ENCODE measurements at regions not wholly inside any gene's neighbourhood (a gene's known extent, or its start where the extent isn't known, plus 50 kb on each side); places are given as distances from the start of the nearest gene placed in this dataset.

GRCh38 chr11:26030399-26030798 lies 301.5 kb upstream of the ANO3 start:
- H3K27me3 ChIP-seq (ENCODE audit: control insufficient read depth, insufficient read depth, low read length): no peaks in the 10 kb centered on the region
- H3K4me3 ChIP-seq (ENCODE audit: low read depth, low read length): no peak overlapping the region
- ChIA-PET CTCF (no interaction called here), POLR2A (no interaction called here)
- TF ChIP-seq CTCF (IDR thresholded peaks at IDR 0.05; ENCODE audit: insufficient read depth, low read depth, low read length): no peak
- no peak for DNase-seq (ENCODE audit: low read depth)
- no peaks in the 10 kb centered on the region for H3K36me3 ChIP-seq (ENCODE audit: control insufficient read depth, insufficient read depth, low read length)

- Histone ChIP-seq H3K4me3 (ENCODE audit: low read depth, low read length) (no peak overlapping the region), H3K27me3 (ENCODE audit: control insufficient read depth, insufficient read depth, low read length) (no peaks in the 10 kb centered on the region), H3K36me3 (ENCODE audit: control insufficient read depth, insufficient read depth, low read length) (no peaks in the 10 kb centered on the region)
- no peak for DNase-seq (ENCODE audit: low read depth)
- ChIA-PET POLR2A (no interaction called here), CTCF (no interaction called here)
- no peak for TF ChIP-seq CTCF (IDR thresholded peaks at IDR 0.05; ENCODE audit: insufficient read depth, low read depth, low read length)
Measured at GRCh38 chr11:26032241-26032640, 299.7 kb upstream of the ANO3 start.

- ChIA-PET POLR2A (no interaction called here), CTCF (interaction anchor here (0.9 to 1.4 kb wide), 2 partner anchors 13 to 26 kb away, joined by 3 read pairs; no protein-coding TSS in a partner anchor)
- H3K27me3 ChIP-seq (ENCODE audit: control insufficient read depth, insufficient read depth, low read length): no peaks in the 10 kb centered on the region
- no peak overlapping the region for H3K4me3 ChIP-seq (ENCODE audit: low read depth, low read length)
- DNase-seq (ENCODE audit: low read depth): no peak
- TF ChIP-seq CTCF (IDR thresholded peaks at IDR 0.05; ENCODE audit: insufficient read depth, low read depth, low read length): no peak
- H3K36me3 ChIP-seq (ENCODE audit: control insufficient read depth, insufficient read depth, low read length): no peaks in the 10 kb centered on the region
Measured at GRCh38 chr11:26035696-26036095, 296.2 kb upstream of the ANO3 start.

- no peak for DNase-seq (ENCODE audit: low read depth)
- POLR2A ChIA-PET: no interaction called here
- no peaks in the 10 kb centered on the region for H3K36me3 ChIP-seq (ENCODE audit: control insufficient read depth, insufficient read depth, low read length)
- no peaks in the 10 kb centered on the region for H3K27me3 ChIP-seq (ENCODE audit: control insufficient read depth, insufficient read depth, low read length)
- CTCF ChIA-PET: no interaction called here
- no peak overlapping the region for H3K4me3 ChIP-seq (ENCODE audit: low read depth, low read length)
- TF ChIP-seq CTCF (IDR thresholded peaks at IDR 0.05; ENCODE audit: insufficient read depth, low read depth, low read length): no peak
Measured at GRCh38 chr11:26037716-26038115, 294.2 kb upstream of the ANO3 start.

- ChIA-PET POLR2A (no interaction called here), CTCF (no interaction called here)
- Histone ChIP-seq H3K4me3 (ENCODE audit: low read depth, low read length) (no peak overlapping the region), H3K36me3 (ENCODE audit: control insufficient read depth, insufficient read depth, low read length) (no peaks in the 10 kb centered on the region), H3K27me3 (ENCODE audit: control insufficient read depth, insufficient read depth, low read length) (no peaks in the 10 kb centered on the region)
- DNase-seq (ENCODE audit: low read depth): no peak
- no peak for TF ChIP-seq CTCF (IDR thresholded peaks at IDR 0.05; ENCODE audit: insufficient read depth, low read depth, low read length)
Measured at GRCh38 chr11:26040339-26040738, 291.6 kb upstream of the ANO3 start.
